Kidney (tissue), 13 donors: ENCODE measurements at regions not wholly inside any gene's neighbourhood (a gene's known extent, or its start where the extent isn't known, plus 50 kb on each side); places are given as distances from the start of the nearest gene placed in this dataset.
"Not testable (repeated sequence)": the region's sequence is repeated elsewhere in the genome, so short reads cannot be mapped to it uniquely, and the experiment has no call there.

Experiments
- DNase-seq, 5 donors: peaks; one replicate each; pipeline ENCODE4 v3.0.0-alpha.2; 2013 to 2020
- FAIRE-seq: peaks from 2 replicates; lab custom pipeline; 2012; peaks lifted over from hg19 to GRCh38; lab: Jason Lieb, UNC
- H3K27ac ChIP-seq, 2 donors: one replicate each; pipeline ENCODE4 v1.7.0; 2013; ENCODE audit warnings: low read depth in 2 of 2, low read length in 2 of 2, inconsistent platforms in 1 of 2
- H3K27me3 ChIP-seq: one replicate; pipeline ENCODE4 v1.7.1; 2013; ENCODE audit warnings: low read length, inconsistent platforms; ENCODE audit not compliant: control insufficient read depth, insufficient read depth
- H3K36me3 ChIP-seq, 3 donors: one replicate each; pipeline versions ENCODE4 v1.7.0 to v1.7.1; 2013; ENCODE audit warnings: low read length in 3 of 3, control low read depth in 1 of 3, inconsistent platforms in 1 of 3; ENCODE audit not compliant: insufficient read depth in 3 of 3, control insufficient read depth in 2 of 3
- H3K4me1 ChIP-seq, 3 donors: one replicate each; pipeline versions ENCODE4 v1.7.0 to v1.7.1; 2013; ENCODE audit warnings: low read length in 3 of 3, inconsistent platforms in 1 of 3, low read depth in 1 of 3; ENCODE audit not compliant: control insufficient read depth in 2 of 3, insufficient read depth in 2 of 3
- H3K4me3 ChIP-seq, 3 donors: one replicate each; pipeline versions ENCODE4 v1.7.0 to v1.8.1; 2013; ENCODE audit warnings: low read length in 3 of 3, control low read depth in 1 of 3, inconsistent platforms in 1 of 3
- H3K9ac ChIP-seq, 3 donors: one replicate each; pipeline versions ENCODE4 v1.7.0 to v1.7.1; 2013; ENCODE audit warnings: low read length in 3 of 3, control low read depth in 1 of 3, inconsistent platforms in 1 of 3
- H3K9me3 ChIP-seq, 3 donors: one replicate each; pipeline versions ENCODE4 v1.7.0 to v1.7.1; 2013; ENCODE audit warnings: low read length in 3 of 3, control low read depth in 1 of 3, inconsistent platforms in 1 of 3; ENCODE audit not compliant: control insufficient read depth in 2 of 3, insufficient read depth in 1 of 3
- CTCF ChIP-seq: IDR thresholded peaks from 3 replicates; pipeline ENCODE4 v1.5.1; 2012; ENCODE audit warnings: mild to moderate bottlenecking, moderate library complexity, borderline replicate concordance; ENCODE audit not compliant: insufficient read depth; ENCODE audit errors: extremely low read depth
- intact Hi-C: fragments of 100-400 bp; cut with DNase I; formaldehyde crosslinking; loops from one replicate; pipeline ENCODE4 v1.11.1; 2022
- donor health status: control.
- donor health status: control.
- donor health status: control.
- donor health status: control.
- donor health status: control.
- donor health status: DM: yes; HTN: yes; CAD: no.
- donor health status: Normal renal cell carcinoma (clear cell type).

DNA sequence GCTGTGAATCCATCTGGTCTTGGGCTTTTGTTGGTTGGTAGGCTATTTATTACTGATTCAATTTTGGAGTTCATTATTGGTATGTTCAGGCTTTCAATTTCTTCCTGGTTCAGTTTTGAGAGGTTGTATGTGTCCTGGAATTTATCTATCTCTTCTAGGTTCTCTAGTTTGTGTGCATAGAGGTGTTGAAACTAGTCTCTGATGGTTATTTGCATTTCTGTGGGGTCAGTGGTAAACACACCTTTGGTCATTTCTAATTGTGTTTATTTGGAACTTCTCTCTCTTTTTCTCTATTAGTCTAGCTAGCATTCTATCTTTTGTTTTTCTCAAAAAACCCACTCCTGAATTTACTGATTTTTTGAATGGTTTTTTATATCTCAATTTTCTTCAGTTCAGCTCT is 70.1 kb upstream of the IRAK1BP1 start:
- Histone ChIP-seq H3K27ac (no peak overlapping the region), H3K4me1 (no peaks in the 10 kb centered on the region), H3K9ac (no peak overlapping the region), H3K27me3 (no peaks in the 10 kb centered on the region), H3K36me3 (no peaks in the 10 kb centered on the region), H3K4me3 (no peak overlapping the region), H3K9me3 (peaks cover 0 to 21% (median 9%) of the 10 kb centered on the region in 3 donors)
- FAIRE-seq (no peak), DNase-seq (no peak)
- intact Hi-C loops: no loop called here
- TF ChIP-seq CTCF: no peak

DNA sequence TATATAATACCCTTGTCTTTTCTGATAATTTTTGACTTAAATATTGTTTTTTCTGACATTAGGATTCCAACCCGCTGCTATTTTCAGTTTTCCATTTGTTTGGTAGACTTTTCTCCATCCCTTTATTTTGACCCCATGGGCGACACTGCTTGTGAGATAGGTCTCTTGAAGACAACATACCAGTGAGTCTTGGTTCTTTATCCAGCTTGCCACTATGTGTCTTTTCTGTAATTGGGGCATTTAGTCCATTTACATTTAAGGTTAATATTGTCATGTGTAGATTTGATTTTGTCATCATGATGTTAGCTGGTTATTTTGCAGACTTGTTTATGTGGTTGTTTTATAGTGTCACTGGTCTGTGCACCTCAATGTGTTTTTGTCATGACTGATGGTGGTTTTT is 67.7 kb upstream of the IRAK1BP1 start:
- Histone ChIP-seq H3K27me3 (no peaks in the 10 kb centered on the region), H3K27ac (no peak overlapping the region), H3K36me3 (no peaks in the 10 kb centered on the region), H3K4me3 (no peak overlapping the region), H3K4me1 (no peaks in the 10 kb centered on the region), H3K9ac (no peak overlapping the region), H3K9me3 (peaks cover 0 to 21% (median 10%) of the 10 kb centered on the region in 3 donors)
- DNase-seq: no peak
- TF ChIP-seq CTCF: no peak
- no peak for FAIRE-seq
- intact Hi-C loops: no loop called here

DNA sequence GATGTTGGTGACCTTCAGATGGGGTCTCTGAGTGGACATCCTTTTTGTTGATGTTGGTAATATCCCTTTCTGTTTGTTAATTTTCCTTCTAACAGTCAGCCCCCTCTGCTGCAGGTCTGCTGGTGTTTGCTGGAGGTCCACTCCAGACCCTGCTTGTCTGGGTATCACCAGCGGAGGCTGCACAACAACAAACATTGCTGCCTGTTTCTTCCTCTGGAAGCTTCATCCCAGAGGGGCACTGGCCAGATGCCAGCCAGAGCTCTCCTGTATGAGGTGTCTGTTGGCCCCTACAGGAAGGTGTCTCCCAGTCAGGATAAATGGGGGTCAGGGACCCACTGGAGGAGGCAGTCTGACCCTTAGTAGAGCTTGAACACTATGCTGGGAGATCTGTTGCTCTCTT is 60.6 kb upstream of the IRAK1BP1 start:
- H3K27me3 ChIP-seq, DNase-seq, intact Hi-C loops, H3K9me3 ChIP-seq, H3K4me3 ChIP-seq, H3K36me3 ChIP-seq, H3K9ac ChIP-seq, H3K27ac ChIP-seq, H3K4me1 ChIP-seq, FAIRE-seq: not testable (repeated sequence)

DNA sequence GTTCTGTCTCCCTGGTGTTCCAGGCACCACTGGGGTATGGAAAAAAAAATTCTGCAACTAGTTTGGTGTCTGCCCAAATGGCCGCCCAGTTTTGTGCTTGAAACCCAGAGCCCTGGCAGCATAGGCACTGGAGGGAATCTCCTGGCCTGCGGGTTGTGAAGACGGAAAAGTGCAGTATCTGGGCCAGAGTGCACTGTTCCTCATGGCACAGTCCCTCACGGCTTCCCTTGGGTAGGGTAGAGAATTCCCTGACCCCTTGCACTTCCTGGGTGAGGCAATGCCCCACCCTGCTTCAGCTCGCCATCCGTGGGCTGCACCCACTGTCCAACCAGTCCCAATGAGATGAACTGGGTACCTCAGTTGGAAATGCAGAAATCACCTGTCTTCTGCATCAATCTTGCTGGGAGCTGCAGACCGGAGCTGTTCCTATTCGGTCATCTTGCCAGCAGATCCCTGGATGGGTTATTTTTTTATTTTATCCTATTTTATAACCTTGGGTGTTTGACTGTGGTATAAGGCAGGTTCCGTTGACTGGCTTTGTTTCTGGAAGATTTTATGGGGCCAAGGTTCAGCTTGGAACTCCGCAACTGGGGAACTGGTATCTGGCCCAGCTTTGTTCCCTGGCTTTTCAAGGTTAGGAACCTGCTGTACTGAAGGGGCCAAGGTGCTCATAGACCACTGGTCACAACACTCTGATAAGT is 59.5 kb upstream of the IRAK1BP1 start:
- intact Hi-C loops, H3K4me1 ChIP-seq, H3K36me3 ChIP-seq, H3K27ac ChIP-seq, H3K9me3 ChIP-seq, H3K27me3 ChIP-seq, DNase-seq, FAIRE-seq, H3K9ac ChIP-seq, H3K4me3 ChIP-seq: not testable (repeated sequence)
